DMS53 (cell line): ENCODE measurements at regions not wholly inside any gene's neighbourhood (a gene's known extent, or its start where the extent isn't known, plus 50 kb on each side); places are given as distances from the start of the nearest gene placed in this dataset.

Experiments used
- DNase-seq: peaks from one replicate; lab custom pipeline; 2025; lab: John Stamatoyannopoulos, UW

- peak; percentile 65 for DNase-seq
Measured at GRCh38 chrX:87727620-87728019, 210.0 kb downstream of the KLHL4 start.

GRCh38 chrX:87728024-87728423 lies 210.4 kb downstream of the KLHL4 start:
- peak; percentile 79 for DNase-seq

GRCh38 chrX:87728459-87728858 lies 210.9 kb downstream of the KLHL4 start:
- peak; percentile 73 for DNase-seq

- DNase-seq: no peak
Measured at GRCh38 chrX:87732133-87732532, 214.5 kb downstream of the KLHL4 start.

GRCh38 chrX:87736576-87736975 lies 219.0 kb downstream of the KLHL4 start:
- DNase-seq: no peak

GRCh38 chrX:87744391-87744790 lies 226.8 kb downstream of the KLHL4 start:
- no peak for DNase-seq

- DNase-seq: no peak
Measured at GRCh38 chrX:87755493-87755892, 237.9 kb downstream of the KLHL4 start.

GRCh38 chrX:87788976-87789375 lies 271.4 kb downstream of the KLHL4 start:
- no peak for DNase-seq

GRCh38 chrX:87798039-87798438 lies 280.4 kb downstream of the KLHL4 start:
- no peak for DNase-seq

- no peak for DNase-seq
Measured at GRCh38 chrX:87805829-87806490, 288.4 kb downstream of the KLHL4 start.

GRCh38 chrX:87808576-87809243 lies 291.1 kb downstream of the KLHL4 start:
- no peak for DNase-seq

GRCh38 chrX:87813566-87813965 lies 296.0 kb downstream of the KLHL4 start:
- no peak for DNase-seq

GRCh38 chrX:87846956-87847355 lies 329.4 kb downstream of the KLHL4 start:
- DNase-seq: no peak

GRCh38 chrX:87873347-87873941 lies 355.8 kb downstream of the KLHL4 start:
- DNase-seq: peak; percentile 62

GRCh38 chrX:87874043-87874442 lies 356.4 kb downstream of the KLHL4 start:
- peak; percentile 28 for DNase-seq

- no peak for DNase-seq
Measured at GRCh38 chrX:87878926-87879325, 361.3 kb downstream of the KLHL4 start.

- DNase-seq: no peak
Measured at GRCh38 chrX:87890437-87890836, 372.8 kb downstream of the KLHL4 start.

GRCh38 chrX:87895421-87895820 lies 377.8 kb downstream of the KLHL4 start:
- DNase-seq: no peak

GRCh38 chrX:87896057-87896456 lies 378.5 kb downstream of the KLHL4 start:
- DNase-seq: no peak

- peak; percentile 14 for DNase-seq
Measured at GRCh38 chrX:87900320-87900908, 382.8 kb downstream of the KLHL4 start.

- DNase-seq: no peak
Measured at GRCh38 chrX:87901060-87901459, 383.5 kb downstream of the KLHL4 start.

- no peak for DNase-seq
Measured at GRCh38 chrX:87914726-87915125, 397.1 kb downstream of the KLHL4 start.

- no peak for DNase-seq
Measured at GRCh38 chrX:87924619-87925018, 407.0 kb downstream of the KLHL4 start.
